HG02610 (cell line): ENCODE measurements at regions not wholly inside any gene's neighbourhood (a gene's known extent, or its start where the extent isn't known, plus 50 kb on each side); places are given as distances from the start of the nearest gene placed in this dataset.
"Not testable (repeated sequence)": the region's sequence is repeated elsewhere in the genome, so short reads cannot be mapped to it uniquely, and the experiment has no call there.

Experiments used
- ATAC-seq: cut with Tn5 transposase; IDR thresholded peaks from one replicate; pipeline ENCODE4 v1.9.1; 2021; ENCODE audit warnings: mild to moderate bottlenecking, moderate library complexity; ENCODE audit not compliant: unreplicated experiment

DNA sequence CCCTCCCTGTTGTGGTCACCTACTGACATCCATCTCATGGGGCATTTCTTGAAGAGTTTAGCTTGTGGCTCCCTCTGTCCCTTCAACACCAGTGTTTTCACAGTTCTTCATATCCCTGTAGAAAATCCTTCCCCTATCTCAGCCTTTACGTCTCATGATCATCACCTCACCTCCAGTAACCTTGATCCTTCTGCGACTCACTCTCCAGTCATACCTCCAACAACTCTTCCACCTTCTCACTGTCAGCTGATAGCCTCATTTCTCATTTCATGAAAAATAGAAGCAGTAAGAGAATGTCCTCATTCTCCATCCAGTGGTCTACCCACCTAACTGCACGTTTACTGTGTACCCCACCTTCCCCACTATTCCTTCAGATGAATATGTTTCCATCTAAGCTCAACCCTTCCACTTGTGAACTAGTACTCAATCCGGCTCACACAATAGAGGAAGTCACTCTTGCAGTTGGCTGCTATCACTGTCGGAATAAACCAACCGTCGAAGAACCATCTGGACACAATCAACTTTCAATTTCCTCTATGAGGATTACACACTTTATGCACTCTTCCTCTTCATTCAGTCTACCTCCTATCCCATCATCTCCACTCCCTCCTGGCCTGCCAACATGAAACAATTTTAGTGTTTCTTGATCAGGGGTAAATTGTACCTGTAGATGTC is 256.0 kb downstream of the AHR start:
- no peak for ATAC-seq

DNA sequence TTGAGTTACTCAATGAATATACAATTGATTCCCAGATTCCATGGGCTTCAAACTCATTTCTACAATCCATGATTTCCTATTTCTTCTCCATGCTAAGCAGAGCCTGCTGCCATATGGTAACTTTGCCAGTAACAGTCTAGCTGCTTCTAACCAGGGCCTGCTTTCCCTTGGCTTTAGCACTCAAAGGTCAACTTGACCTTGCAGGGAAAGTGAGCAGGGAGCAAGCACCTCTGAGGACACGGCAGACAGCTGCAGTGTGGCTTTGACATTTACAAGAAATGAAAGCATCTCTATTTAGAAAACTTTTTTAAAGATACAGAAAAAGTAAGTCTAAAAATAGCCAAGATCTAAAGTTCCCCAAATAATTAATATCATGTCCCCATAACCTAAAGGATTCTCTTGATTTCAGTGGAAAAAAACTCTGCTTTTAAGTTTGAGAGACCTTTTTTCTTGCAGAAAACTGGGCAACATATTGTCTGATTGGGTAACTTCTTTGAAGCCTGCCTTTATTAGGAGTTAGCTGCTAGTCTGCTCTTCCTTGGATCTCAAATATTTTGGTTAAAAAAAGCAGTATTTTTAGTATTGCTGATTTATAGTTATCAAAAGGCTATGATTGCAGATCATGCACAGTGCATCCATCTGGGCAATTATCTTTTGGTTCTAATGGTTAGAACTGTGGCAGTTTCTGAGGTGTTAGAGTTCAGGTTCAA is 257.9 kb downstream of the AHR start:
- no peak for ATAC-seq

DNA sequence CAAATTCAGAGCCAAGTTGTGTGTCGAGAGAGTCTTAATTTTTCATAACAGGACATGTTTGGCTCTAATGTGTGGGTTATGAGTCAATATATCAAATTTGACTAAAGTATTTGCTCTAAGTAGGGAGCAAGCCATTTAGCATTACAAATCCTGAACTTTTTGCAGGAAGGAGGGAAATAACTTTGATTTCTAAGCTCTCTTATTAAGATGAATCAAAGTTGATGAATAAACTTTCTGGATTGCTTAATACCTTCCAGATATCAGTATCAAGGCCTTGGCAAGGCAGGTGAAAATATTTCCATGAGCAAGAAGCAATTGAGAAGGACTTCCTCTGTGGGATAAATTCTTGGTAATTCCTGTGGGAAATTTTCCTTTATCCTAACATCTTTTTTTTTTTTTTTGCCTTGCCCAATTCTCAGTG is 258.8 kb downstream of the AHR start:
- no peak for ATAC-seq

DNA sequence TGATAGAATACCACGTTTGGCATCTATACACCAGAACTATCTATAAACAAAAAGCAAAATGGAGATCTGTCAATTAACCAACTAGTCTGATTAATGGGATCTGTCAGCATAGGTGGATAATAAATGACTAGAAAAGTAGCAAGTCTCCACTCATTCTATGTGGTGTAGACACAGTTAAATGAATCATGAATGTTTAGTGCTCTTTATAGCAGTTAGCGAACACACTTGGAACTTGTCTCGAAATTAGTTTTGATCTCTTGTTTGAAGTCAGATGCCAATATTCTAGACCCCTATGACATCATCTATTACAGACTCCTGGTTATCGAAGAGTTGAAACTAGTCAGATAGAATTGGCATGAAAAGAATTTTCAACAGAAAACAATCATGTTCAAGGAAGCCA is 259.7 kb downstream of the AHR start:
- ATAC-seq, result no peak

DNA sequence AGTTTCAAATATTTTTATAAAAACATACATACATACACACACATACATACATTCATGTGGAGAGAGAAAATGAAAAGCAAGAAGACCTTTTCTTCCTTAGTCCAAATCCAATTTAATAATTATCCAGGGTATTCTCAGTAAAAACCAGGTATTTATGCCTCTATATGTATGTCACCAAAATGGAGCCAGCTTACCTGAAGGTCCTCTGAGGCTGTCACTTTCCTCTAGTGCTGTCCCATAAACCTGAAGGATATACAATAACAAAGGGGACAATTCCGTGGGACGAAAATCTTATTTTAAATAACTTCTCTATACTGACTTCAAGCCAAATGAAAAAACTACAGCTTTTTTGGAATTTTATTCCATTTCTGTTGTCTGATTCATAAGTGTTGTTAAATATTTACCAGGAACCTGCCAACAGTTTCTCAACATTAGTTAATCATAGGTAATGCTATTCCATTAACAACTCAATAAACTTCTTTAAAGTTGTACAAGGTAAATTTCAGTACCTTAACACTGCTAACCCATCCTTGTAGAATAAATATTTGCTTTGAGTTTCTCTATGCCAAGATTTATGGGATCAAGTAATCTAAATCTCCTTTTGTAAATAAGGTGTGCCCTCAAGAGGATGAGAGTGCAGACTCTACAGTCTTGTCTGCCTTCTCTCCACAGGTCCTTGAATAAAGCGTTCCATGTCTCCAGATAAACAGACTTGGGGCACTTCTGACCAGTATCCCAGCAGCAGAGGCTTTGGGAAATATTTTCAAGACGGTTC is 260.3 kb downstream of the AHR start:
- ATAC-seq, result no peak

DNA sequence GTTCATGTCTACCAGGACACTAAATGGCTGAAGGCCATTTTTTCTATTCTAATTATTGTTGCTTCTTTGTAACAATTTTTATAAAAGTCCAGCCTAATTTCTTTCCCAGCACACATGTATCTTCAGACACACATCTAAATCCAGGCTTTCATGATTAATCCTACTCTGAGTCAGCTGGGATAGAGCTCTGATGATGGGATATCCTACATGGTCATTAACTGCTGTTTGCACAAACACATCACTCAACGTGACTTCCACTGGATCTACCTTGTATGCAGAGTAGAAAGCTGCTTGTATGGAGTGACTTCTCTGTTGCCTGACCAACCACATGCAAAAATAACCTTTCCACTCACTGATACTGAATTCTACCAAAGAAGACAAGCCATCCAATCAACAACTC is 260.9 kb downstream of the AHR start:
- no peak for ATAC-seq

DNA sequence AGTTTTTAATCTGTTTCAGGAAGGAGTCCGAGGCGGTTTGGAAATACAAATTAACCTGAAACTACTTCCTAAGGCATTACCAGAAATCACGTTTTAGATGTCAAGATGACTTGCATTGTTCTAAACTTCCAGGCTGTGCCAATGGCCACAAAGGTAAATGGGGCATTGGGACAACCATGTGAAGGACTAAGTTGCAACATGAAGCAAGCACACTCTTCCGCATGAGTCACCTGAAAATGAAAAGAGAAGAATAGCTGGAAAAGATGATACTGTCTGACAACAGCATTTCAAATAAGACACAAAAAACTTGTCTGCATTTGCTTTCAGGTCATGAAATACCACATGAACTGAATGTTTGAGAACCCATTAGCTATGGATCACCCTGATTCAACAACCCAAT is 262.1 kb downstream of the AHR start:
- ATAC-seq, result no peak

DNA sequence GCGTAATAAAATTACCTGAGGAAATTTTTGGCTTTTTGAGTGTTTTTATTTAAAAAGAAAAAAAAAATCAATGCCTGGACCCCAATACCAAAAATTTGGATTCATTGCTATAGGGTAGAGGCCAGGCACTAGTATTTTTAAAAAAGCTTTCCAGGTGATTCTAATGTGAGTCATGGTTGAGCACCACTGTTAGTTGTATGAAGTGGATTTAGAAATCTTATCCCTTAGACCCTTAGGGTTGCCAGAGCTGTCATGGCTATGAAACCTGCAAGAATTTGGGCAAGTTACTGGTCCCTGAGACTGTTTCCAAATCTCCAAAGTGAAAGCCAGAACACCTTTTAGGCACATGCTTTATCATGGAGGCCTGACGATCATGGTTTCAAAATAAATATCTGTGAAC is 262.5 kb downstream of the AHR start:
- ATAC-seq, result no peak

DNA sequence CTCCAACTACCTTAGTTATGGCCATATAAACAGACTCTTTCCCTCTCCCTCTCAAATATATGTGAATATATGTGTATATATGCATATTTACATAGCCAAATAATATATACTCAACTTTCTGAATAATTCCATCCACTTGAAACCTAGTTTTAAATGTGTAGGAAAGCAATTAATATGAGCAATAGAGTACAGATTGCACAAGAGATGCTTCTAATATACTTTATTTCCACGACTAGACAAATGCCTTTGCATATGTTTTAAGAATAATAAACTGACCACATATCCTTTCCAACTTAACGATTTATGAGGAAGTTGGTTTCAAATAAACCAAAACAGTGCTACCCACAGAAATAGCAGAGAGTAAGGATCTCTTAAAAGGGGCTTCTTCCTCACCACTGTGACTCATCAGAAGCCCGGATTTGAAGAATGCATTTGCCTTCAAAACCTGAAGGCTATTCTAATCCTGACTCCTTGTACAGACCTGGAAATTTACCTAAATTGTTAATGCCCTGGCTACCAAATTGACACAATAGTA is 266.3 kb downstream of the AHR start:
- ATAC-seq, result no peak

DNA sequence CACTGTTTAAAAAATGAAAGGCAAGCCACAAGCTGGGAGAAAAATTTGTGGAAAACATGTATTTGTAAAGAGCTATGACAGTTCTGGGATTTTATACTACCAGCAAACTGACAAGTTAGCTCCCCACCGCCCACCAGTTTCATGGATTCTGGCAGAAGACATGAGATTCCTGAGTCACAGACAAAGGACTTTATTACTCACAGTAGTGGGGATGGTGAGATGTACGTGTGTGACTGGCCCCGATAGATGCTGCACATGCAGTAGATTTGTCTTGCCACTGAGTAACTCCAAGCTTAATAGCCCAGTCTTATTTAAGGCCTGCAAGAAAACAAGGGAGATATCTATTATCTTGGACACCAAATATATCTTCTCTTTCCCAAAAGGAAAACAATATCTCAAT is 281.7 kb downstream of the AHR start:
- no peak for ATAC-seq

DNA sequence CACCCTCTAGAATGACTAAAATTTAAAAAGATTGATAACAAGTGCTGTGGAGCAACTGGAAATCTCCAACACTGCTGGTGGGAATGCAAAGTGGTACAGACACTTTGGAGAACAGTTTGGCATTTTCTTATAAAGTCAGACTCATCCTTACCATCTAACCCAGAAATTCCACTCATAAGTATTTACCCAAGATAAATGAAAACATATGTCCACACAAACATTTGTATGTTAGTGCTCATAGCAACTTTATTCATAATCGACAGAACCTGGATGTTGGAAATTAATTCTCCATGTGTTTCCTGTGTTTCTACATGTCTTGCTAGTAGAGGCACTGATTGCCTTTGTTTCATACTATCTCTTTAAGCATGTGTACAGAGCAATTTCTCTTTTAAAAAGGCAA is 282.4 kb downstream of the AHR start:
- ATAC-seq, result no peak

DNA sequence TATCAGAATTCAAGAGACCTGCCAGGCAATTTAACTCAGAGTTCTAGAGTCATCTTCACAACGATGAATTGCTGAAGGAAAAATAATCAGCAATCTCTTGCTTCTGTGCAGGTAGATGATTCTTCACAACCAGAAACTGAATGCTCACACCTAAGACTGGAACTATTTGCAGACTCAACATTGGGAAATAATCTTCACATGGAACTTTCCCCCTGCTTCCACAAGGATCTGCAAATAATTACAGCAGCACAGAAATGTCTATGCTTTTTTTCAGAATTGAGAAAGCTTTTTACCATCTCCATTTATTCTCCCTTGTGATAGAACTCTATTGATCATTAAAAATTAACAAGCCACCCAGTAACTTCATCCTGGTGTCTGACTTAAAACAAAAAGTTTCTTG is 282.8 kb downstream of the AHR start:
- ATAC-seq, result no peak

DNA sequence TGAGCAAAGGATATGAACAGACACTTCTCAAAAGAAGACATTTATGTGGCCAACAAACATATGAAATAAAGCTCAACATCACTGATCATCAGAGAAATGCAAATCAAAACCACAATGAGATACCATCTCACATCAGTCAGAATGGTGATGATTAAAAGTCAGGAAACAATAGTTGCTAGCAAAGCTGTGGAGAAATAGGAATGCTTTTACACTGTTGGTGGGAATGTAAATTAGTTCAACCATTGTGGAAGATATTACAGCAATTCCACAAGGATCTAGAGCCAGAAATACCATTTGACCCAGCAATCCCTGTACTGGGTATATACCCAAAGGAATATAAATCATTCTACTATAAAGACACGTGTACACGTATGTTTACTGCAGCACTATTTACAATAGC is 284.2 kb downstream of the AHR start:
- ATAC-seq, result not testable (repeated sequence)

DNA sequence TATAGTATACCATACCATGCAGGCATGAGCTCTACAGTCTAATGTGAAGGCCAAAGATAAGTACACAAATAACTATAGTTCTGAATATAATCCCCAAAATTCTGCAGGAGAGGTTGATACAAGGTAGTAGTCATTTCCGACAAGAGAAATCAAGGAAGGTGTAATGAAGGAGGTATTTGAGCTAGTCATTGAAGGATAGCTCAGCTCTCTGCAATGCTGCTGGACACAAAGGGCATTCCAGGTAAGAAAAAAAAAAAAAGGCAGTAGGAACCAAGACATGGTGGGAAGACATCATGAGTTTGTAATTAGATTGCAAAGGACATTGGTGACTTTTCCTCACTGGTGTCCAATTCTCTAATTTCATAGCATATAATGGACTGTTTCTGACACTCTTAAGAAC is 285.3 kb downstream of the AHR start:
- ATAC-seq, result no peak

DNA sequence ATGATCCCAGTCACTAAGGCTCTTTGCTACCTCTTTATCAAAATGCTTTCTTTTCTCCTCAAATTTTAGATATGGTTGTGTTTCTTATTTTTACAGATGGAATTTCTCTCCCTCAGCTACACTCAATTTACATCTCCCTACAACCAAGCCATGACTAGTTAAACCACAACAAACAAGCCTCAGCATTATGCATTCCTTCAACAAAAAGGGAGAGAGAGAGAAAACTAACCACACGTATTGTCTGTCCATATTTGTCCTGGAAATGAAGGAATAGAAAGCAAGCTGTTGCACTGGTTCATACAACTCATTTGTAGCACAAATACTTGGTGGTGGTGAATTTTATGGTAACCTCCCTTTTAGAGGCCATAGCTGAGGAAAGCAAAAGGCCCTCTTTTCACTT is 286.4 kb downstream of the AHR start:
- no peak for ATAC-seq

DNA sequence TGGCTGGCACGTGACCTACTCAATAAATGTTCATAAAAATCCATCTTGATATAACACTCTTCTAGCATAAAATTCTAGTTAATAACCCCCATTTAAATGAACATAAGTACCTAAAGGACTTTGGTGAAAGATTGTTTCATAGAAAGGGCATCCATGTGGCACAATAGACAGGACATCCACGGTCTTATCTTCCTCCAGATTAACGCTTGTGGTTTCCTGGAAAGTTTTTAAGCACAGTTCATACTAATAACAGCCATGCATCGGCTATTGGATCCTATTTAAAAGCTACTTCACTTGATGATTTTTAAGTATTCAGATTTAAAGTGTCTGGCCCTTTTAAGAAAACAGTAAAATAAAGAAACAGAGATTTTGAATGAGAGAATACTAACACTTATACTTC is 288.3 kb downstream of the AHR start:
- no peak for ATAC-seq

DNA sequence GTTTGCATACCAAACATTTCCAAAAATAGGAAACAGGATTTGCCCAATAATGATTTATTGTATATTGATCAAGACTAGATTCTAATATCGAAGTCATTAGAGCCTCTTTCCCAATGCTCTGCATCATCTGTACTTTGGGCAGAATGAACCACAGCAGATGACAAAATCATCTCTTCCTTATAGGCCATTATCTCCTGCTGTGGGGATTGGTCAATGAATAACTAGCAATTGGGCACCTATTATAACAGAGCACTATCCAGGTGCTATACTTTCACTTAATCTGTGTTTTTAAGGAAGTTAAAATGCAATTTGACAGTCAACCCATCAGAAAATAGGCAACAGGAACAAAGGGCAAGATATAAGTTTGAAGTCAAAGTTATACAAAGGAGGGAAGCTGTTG is 290.3 kb downstream of the AHR start:
- no peak for ATAC-seq

DNA sequence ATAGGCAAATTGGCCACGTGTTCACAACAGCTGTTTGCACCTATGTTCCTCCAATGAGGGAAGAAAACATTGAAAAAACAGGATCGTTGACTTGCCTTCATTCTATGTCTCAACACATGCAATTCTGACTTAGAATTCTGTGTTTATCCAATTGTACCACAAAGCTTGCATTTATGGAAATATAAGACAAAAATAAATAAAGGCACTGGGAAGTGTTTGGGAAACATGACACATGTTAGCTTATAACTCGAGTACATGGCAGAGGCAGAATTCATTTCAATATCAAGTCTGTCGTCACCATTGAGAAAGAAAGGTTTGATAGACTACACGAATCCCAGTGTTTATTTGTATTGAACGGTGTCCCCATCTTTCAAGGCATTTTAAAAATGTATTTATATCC is 291.2 kb downstream of the AHR start:
- ATAC-seq, result no peak

DNA sequence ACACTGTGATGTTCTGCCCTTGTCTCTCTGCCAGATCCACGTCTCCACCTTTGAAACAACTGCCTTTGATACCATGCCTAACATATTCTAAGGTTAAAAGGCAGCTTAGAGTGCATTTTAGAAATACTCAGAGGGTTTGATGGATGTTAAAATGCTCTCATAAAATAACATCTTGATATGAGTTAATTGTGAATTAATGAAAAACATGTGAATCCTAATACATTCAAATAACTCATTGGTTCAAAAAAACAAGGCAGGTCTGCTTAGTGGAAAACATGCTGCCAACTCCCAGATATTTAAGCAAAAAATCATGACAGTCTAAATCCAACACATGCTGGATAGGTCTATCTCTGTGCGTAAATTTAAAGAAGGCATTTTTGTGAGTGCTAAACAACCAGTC is 291.8 kb downstream of the AHR start:
- no peak for ATAC-seq

DNA sequence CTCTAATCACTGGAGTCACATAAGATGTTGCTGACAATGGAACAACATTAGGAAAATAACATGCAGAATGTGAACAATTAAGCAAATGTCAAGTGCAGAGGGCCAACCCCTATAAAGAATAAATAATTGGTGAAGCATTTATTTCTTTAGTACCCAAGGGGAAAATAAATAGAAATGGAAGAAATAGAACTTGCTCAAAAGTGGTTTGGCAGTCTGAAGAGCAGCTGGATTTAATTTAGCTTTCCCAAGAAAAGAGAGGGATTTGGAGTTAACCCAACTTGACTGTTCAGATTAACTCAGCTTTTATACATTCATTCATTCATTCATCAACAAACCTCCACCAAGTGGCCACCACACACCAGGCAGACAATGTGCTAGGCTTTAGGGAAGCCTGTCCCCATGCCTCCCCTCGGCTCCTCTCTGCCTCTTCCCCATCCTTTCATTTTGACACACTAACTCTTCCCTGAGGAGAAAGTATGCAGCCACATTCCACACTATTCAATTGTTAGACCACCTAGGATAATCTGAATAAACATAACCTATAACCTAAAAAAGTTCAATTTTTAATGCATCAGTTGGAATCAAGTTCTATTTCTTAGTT is 295.5 kb downstream of the AHR start:
- ATAC-seq, result no peak

DNA sequence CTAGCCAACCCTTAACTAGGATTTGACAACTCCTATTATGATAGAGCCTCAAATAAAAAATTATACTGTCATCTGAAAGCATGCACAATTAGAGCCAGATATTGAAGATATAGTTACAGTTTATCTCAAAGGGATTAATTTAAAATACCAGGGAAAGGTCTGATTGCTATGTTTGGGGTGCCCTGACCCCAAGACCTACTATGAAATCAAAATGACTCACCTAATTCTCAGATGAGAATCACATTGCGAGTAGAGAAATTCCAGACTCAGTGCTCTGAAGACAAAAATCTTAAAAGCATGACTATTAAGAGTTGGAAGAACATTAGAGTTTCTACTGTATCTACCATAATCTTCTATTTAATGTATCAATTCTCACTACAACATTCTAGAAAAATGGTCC is 297.1 kb downstream of the AHR start:
- no peak for ATAC-seq
